HG02571 (cell line): ENCODE measurements at regions not wholly inside any gene's neighbourhood (a gene's known extent, or its start where the extent isn't known, plus 50 kb on each side); places are given as distances from the start of the nearest gene placed in this dataset.
"Not testable (repeated sequence)": the region's sequence is repeated elsewhere in the genome, so short reads cannot be mapped to it uniquely, and the experiment has no call there.

Source experiments
- ATAC-seq: cut with Tn5 transposase; IDR thresholded peaks from one replicate; pipeline ENCODE4 v1.9.1; 2021; ENCODE audit warnings: mild to moderate bottlenecking, moderate library complexity; ENCODE audit not compliant: unreplicated experiment

- not testable (repeated sequence) for ATAC-seq
These were observed 77.8 kb upstream of the FANCL start for GRCh38 chr2:58318949-58319348.

GRCh38 chr2:58313926-58314325, 72.8 kb upstream of the FANCL start:
- ATAC-seq = no peak

- ATAC-seq = no peak
These were observed 67.3 kb upstream of the FANCL start for GRCh38 chr2:58308435-58308834.

- no peak for ATAC-seq
These were observed 63.7 kb upstream of the FANCL start for GRCh38 chr2:58304843-58305242.

GRCh38 chr2:58299123-58299522, 58.0 kb upstream of the FANCL start:
- ATAC-seq = no peak

- ATAC-seq = no peak
These were observed 51.9 kb upstream of the FANCL start for GRCh38 chr2:58293056-58293455.

- no peak for ATAC-seq
These were observed 50.8 kb upstream of the FANCL start for GRCh38 chr2:58291726-58292438.
